Superior temporal gyrus (tissue), 1 donor: ENCODE measurements at regions not wholly inside any gene's neighbourhood (a gene's known extent, or its start where the extent isn't known, plus 50 kb on each side); places are given as distances from the start of the nearest gene placed in this dataset.

Source experiments
- DNase-seq: peaks from one replicate; pipeline ENCODE4 v3.0.0-alpha.2; 2016; ENCODE audit errors: extremely low spot score

GRCh38 chr1:55827350-55827749 lies 612.2 kb upstream of the USP24 start:
- DNase-seq = no peak

DNA sequence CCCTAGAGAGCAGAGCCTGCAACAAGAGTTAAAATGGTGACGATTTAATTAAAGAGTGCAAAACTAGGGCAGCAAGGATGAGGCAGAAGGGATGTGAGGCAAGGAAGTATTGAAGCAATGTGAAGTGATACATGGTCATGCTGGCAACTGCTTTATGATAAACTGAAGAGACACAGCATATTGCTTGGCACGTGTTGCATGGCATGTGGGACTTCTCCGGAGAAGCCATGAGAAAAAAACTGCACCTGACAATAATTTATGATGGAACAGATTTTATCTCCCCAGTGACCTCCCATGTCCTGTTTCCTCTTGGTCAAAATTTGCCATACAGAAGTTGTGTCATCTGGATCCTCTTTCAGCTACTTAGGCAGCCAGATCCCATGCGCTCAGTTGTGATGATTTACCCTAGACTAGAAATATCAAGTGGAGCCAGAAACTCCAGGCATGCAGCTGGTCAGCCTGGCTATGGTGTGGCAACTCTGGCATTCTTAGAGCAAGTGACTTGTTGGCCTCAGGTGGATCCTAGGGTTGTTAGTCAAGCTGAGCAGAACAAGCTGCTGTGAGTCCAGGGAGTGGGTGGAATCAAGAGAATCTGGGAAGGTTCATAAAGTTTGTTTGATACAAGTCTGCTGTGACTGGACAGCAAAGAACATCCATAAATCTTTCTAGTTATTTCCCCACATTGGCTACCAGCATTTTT lies 611.4 kb upstream of the USP24 start:
- no peak for DNase-seq

GRCh38 chr1:55825461-55825860 lies 610.3 kb upstream of the USP24 start:
- DNase-seq = no peak

DNA sequence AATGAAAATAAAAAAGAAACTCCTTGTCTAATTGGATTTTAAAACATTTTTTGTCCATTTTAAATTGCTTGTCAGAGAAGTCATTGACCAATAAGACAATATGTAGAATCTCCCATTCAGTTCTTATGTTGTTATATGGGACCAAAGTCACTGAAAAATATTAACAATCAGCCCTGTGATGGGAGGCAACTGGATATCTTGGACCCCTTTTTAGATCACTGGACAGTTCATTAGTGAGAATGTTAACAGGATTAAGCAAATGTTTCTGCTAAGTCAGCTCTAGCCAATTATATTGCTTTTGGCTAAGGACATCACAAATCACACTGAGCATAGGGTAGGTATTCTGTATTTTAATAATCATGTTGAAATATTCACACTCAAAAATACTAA lies 609.1 kb upstream of the USP24 start:
- no peak for DNase-seq

DNA sequence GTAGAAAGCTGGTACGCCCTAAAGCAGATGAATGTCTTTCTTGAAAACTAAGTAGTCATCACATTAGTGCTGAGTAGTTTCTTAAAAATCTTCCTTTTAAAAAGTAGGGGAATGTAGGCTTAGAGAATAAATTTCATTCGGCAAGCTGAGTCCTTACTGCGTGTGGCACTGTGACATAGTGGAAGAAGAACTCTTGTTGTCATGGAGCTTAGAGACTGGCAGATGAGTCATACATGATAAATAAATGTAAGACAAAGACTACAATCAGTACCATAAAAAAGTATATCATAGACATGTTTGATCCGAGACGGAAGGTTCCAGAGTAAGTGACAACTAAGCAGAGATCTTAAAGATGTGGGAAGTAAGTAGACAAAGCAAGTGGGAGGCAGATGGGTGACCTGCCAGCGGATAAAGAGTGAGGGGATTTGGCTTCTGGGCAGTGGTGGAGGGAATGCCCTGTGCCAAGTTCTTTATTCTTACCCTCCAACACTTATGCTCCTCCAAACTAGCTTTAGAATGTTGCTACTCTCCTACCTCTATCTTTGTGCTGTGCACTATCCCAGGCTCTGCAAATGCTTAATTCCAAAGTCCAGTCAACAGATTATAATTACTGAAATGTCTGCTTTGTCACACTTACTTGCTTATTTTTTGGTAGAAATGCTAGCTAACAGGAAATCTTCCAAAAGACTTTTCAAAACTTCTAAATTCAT lies 608.5 kb upstream of the USP24 start:
- no peak for DNase-seq

- no peak for DNase-seq
Observed at GRCh38 chr1:55822891-55823290, 607.7 kb upstream of the USP24 start.

DNA sequence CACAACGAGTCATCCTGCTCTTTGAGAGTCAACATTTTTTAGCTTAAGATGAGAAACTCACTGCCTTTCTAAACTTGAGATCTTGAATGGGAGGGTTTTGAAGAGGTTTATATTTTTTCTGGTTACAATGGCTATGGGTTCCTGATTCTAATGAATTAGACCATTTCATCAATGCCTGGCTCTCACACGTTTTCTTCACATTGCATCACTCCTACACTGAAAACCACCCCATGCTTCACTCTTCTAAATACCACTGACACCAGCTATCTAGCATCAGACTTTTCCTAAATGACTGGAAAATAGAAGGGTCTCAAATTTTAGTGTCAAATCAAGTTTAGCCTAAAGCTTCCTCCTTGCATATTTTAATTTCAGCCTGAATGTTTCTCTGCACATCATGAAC lies 606.1 kb upstream of the USP24 start:
- DNase-seq = no peak

GRCh38 chr1:55820501-55820900 lies 605.3 kb upstream of the USP24 start:
- DNase-seq = no peak

DNA sequence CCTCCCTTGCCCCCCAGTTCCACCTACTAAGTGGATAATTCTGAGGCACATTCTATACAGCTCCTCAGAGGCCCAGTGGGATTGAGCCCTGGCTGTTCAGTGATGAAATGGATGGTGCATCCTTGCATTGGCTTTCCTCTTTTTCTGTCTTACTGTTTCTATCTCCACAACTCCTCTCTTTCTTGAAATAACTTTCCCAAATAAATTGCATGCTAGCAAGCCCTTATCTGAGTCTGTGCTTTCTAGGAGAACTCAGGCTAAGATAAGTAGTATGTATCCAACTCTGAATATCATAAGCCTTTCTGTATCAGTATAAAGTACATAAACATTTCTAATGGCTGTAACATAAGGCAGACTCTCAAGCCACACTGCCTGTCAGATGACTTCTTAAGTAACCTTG lies 603.8 kb upstream of the USP24 start:
- no peak for DNase-seq

- no peak for DNase-seq
Observed at GRCh38 chr1:55816456-55817426, 601.6 kb upstream of the USP24 start.

DNA sequence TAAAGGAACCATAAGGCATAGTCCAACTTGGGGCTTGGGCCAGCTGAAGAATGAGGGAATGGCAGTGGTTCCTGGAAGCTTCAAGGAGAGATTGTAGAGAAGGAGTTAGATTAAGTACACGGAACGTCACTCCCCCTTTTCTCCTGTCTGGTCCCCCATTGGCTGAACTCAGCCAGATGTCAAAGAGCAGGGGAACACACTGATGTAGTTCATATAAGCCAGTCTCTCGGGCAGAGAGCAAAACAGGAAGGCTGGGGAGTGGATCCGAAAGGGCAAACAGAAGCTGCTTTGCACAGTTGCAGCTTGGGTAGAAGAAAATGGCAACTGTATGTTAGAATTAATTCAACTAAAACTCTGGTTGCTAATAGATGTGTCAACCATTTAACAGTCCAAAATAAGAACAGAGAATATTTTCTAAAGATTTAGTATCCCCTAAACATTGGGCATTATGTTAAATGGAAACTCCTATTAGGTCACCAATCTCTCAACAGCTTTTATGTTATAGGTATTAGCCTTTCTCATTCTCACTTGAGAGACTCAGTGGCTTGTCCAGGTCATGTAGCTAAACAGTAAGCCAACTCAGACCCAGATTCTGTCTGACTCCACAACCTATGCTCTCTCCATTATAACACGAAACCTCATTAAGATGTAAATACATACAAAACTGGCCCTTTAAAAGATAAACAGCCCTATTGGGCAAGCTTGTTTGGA lies 600.7 kb upstream of the USP24 start:
- DNase-seq = no peak

GRCh38 chr1:55814967-55815366 lies 599.8 kb upstream of the USP24 start:
- DNase-seq = no peak

GRCh38 chr1:55813618-55814017 lies 598.5 kb upstream of the USP24 start:
- no peak for DNase-seq

- DNase-seq = no peak
Observed at GRCh38 chr1:55812281-55812680, 597.1 kb upstream of the USP24 start.

DNA sequence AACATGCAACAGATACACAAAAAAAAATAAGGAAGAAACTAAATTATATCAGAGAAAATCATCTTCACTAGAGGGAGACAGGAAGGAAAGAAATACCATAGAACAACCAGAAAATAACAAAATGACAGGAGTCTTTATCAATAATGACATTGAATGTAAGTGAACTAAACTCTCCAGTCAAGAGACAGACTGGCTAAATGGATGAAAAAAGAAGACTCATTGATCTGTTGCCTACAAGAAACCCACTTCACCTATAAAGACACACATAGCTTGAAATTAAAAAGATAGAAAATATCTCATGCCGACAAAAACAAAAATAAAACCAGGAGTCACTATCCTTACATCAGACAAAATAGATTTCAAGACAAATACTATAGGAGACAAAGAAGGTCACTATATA lies 593.1 kb upstream of the USP24 start:
- no peak for DNase-seq

- no peak for DNase-seq
Observed at GRCh38 chr1:55803429-55803828, 588.3 kb upstream of the USP24 start.

DNA sequence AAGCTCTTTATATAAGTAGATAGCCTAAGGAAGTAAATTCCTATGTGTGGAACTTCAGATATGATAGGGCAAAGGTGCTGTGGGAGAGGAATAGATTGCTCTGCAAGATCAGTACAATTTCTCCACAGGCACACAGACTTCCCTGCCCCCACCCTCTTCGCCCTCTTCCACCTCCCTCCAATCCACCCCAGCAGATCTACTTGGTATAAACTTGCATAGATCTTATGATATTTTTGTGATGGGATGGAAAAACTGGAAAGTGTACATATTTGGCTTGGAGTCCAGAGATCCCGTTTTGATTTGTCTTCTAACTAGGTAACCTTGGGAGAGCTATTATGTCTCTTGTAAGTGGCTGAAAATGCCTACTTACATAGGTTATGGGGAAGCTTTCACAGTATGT lies 586.3 kb upstream of the USP24 start:
- no peak for DNase-seq

DNA sequence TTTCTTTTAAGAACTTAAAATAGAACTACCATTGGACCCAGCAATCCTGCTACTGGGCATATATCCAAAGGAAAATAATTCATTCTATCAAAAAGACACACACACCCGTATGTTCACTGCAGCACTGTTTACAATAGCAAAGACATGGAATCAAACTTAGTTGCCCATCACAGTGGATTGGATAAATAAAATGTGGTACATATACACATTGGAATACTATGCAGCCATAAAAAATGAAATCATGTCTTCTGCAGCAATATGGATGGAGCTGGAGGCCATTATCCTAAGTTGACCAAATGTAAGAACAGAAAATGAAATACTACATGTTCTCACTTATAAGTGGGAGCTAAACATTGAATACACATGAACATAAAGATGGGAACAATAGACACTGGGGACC lies 585.3 kb upstream of the USP24 start:
- DNase-seq = no peak

GRCh38 chr1:55793856-55794255 lies 578.7 kb upstream of the USP24 start:
- no peak for DNase-seq

DNA sequence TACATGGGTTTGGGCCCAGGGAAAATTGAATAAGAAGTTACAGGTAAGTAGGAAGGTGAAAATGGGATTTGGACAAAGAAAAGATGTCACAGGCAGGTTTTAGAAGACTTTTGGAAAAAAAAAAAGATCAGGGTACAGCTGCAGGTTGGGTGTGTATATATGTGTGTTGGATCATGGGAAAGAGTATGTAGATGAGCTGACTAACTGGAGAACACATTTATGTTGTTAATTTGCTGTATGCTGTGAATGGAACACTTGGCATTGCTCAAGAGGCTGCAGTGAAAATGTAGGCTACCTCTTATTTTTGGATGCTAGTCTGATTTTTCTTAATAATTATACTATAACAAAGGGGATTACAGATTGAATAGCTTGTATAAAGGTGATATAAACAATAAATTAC lies 577.7 kb upstream of the USP24 start:
- DNase-seq = no peak

DNA sequence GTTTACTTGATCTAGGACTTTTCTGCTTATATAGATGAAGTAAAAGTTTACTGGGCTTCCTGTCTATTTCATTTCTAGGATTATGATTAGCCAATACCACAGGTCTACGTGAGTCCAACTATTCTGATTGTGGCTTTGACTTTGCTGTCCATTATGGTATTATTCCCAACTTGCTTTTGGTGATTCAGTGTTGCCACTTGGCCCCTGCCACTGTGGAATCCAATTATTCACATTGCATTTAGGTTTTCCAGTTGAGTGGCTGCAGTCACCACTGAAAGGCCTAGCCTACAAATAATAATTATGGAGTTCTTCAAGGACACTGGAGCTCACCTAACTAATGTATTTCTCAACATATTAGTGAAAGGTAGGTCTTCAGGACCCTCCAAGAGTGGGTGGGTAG lies 574.3 kb upstream of the USP24 start:
- DNase-seq = no peak

DNA sequence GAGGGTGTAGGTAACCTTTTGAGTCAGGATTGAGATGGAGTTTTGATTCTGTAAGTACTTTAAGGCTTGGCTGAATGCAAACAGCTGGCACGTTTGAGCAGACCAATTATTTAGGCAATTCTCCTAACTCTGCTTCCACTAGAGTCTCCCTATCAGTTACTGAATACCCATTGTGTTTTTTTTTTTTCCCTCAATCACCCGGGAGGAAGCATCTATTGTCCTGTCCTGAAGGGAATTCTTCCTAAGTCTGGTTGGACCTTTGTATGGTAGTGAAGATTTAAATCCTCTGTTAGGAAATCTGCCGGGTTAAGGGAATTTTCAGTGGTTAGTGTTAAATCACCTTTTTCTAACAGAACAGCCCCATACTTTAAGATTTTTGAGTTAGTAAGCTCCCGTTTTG lies 571.2 kb upstream of the USP24 start:
- DNase-seq = no peak
